Uterus (tissue), 3 donors: ENCODE measurements at regions not wholly inside any gene's neighbourhood (a gene's known extent, or its start where the extent isn't known, plus 50 kb on each side); places are given as distances from the start of the nearest gene placed in this dataset.

ENCODE experiments used
- DNase-seq, 2 donors: peaks; one replicate each; pipeline ENCODE4 v3.0.0-alpha.2; 2019 to 2020
- H3K27ac ChIP-seq, 2 donors: fragments of 200-600 bp; sonication (generic); 1 replicate in 1 of 2; 2 replicates in 1 of 2; pipeline ENCODE4 v1.5.1; 2016 to 2018
- H3K27me3 ChIP-seq, 2 donors: fragments of 200-600 bp; sonication (generic); one replicate each; pipeline ENCODE4 v1.5.1; 2018 to 2019; ENCODE audit warnings: control low read depth in 1 of 2
- H3K36me3 ChIP-seq, 2 donors: fragments of 200-600 bp; sonication (generic); one replicate each; pipeline ENCODE4 v1.5.1; 2019; ENCODE audit warnings: control low read depth in 1 of 2
- H3K4me1 ChIP-seq, 2 donors: fragments of 200-600 bp; sonication (generic); one replicate each; pipeline ENCODE4 v1.5.1; 2018 to 2019; ENCODE audit warnings: control low read depth in 1 of 2
- H3K4me3 ChIP-seq, 2 donors: fragments of 200-600 bp; sonication (generic); 1 replicate in 1 of 2; 2 replicates in 1 of 2; pipeline ENCODE4 v1.5.1; 2018 to 2019; ENCODE audit warnings: mild to moderate bottlenecking in 1 of 2
- H3K9me3 ChIP-seq, 2 donors: fragments of 200-600 bp; sonication (generic); one replicate each; pipeline ENCODE4 v1.5.1; 2019; ENCODE audit warnings: control low read depth in 1 of 2
- POLR2A ChIP-seq, 2 donors: fragments of 450-650 bp; IDR thresholded peaks; one replicate each; pipeline ENCODE4 v1.6.1; 2016; ENCODE audit warnings: antibody characterized with exemption in 2 of 2, mild to moderate bottlenecking in 1 of 2, moderate library complexity in 1 of 2
- intact Hi-C: fragments of 100-400 bp; cut with DNase I; formaldehyde crosslinking; loops from one replicate; pipeline ENCODE4 v1.15.1; 2023; ENCODE audit warnings: low total_unique reads
- TF ChIP-seq, protein P1 (sequence below), 4 experiments: fragments of 200-600 bp in 2 of 4; fragments of 450-650 bp in 2 of 4; sonication (generic) in 2 of 4; IDR thresholded peaks; one replicate each; pipeline ENCODE4 v1.5.1; 2016 to 2019; ENCODE audit warnings: antibody characterized with exemption in 4 of 4, mild to moderate bottlenecking in 2 of 4, moderate library complexity in 1 of 4
- donor health status: DM: yes; HTN: yes; CAD: no.

GRCh38 chr14:44699391-44699790 lies 192.3 kb upstream of the FSCB start:
- intact Hi-C loops, result no loop called here
- TF ChIP-seq POLR2A (IDR thresholded peaks at IDR 0.05), result no peak
- TF ChIP-seq, protein P1, sequence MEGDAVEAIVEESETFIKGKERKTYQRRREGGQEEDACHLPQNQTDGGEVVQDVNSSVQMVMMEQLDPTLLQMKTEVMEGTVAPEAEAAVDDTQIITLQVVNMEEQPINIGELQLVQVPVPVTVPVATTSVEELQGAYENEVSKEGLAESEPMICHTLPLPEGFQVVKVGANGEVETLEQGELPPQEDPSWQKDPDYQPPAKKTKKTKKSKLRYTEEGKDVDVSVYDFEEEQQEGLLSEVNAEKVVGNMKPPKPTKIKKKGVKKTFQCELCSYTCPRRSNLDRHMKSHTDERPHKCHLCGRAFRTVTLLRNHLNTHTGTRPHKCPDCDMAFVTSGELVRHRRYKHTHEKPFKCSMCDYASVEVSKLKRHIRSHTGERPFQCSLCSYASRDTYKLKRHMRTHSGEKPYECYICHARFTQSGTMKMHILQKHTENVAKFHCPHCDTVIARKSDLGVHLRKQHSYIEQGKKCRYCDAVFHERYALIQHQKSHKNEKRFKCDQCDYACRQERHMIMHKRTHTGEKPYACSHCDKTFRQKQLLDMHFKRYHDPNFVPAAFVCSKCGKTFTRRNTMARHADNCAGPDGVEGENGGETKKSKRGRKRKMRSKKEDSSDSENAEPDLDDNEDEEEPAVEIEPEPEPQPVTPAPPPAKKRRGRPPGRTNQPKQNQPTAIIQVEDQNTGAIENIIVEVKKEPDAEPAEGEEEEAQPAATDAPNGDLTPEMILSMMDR (IDR thresholded peaks at IDR 0.05), result no peak
- no peaks in the 10 kb centered on the region for H3K9me3 ChIP-seq
- H3K4me1 ChIP-seq, result no peaks in the 10 kb centered on the region
- no peak overlapping the region for H3K27ac ChIP-seq
- H3K4me3 ChIP-seq, result no peak overlapping the region
- no peaks in the 10 kb centered on the region for H3K27me3 ChIP-seq
- H3K36me3 ChIP-seq, result no peaks in the 10 kb centered on the region
- DNase-seq, result no peak

- Histone ChIP-seq H3K9me3 (no peaks in the 10 kb centered on the region), H3K27ac (no peak overlapping the region), H3K27me3 (no peaks in the 10 kb centered on the region), H3K4me1 (no peaks in the 10 kb centered on the region), H3K36me3 (no peaks in the 10 kb centered on the region), H3K4me3 (no peak overlapping the region)
- no peak for DNase-seq
- TF ChIP-seq POLR2A (IDR thresholded peaks at IDR 0.05), result no peak
- TF ChIP-seq, protein P1 (IDR thresholded peaks at IDR 0.05), result no peak
- intact Hi-C loops, result no loop called here
Observed at GRCh38 chr14:44669496-44669895, 162.4 kb upstream of the FSCB start.

GRCh38 chr14:44663136-44663535 lies 156.1 kb upstream of the FSCB start:
- Histone ChIP-seq H3K36me3 (no peaks in the 10 kb centered on the region), H3K4me1 (no peaks in the 10 kb centered on the region), H3K9me3 (no peaks in the 10 kb centered on the region), H3K27ac (no peak overlapping the region), H3K27me3 (no peaks in the 10 kb centered on the region), H3K4me3 (no peak overlapping the region)
- no peak for DNase-seq
- intact Hi-C loops, result no loop called here
- no peak for TF ChIP-seq POLR2A (IDR thresholded peaks at IDR 0.05)
- TF ChIP-seq, protein P1 (IDR thresholded peaks at IDR 0.05), result no peak

GRCh38 chr14:44662250-44662891 lies 155.3 kb upstream of the FSCB start:
- no peaks in the 10 kb centered on the region for H3K9me3 ChIP-seq
- H3K4me3 ChIP-seq, result no peak overlapping the region
- no peak overlapping the region for H3K27ac ChIP-seq
- no peak for DNase-seq
- no peaks in the 10 kb centered on the region for H3K4me1 ChIP-seq
- intact Hi-C loops, result no loop called here
- TF ChIP-seq POLR2A (IDR thresholded peaks at IDR 0.05), result no peak
- TF ChIP-seq, protein P1 (IDR thresholded peaks at IDR 0.05), result no peak
- no peaks in the 10 kb centered on the region for H3K36me3 ChIP-seq
- no peaks in the 10 kb centered on the region for H3K27me3 ChIP-seq

DNA sequence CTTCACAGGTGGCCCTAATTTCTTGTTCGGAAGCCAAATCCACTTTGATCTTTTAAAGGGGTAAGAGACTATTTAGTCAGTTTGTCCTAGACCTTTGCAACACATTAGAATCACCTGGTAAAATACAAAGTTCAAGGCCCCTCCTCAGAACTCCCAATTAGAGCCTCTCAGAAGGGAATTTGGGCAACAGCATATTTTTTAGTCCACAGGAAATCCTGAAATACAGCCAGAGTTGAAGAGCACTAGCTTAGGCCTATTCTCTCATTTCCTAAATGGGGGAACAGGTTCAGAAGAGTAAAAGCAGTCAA lies 151.3 kb upstream of the FSCB start:
- intact Hi-C loops, result no loop called here
- Histone ChIP-seq H3K27ac (no peak overlapping the region), H3K4me3 (no peak overlapping the region), H3K4me1 (no peaks in the 10 kb centered on the region), H3K9me3 (no peaks in the 10 kb centered on the region), H3K27me3 (no peaks in the 10 kb centered on the region), H3K36me3 (no peaks in the 10 kb centered on the region)
- TF ChIP-seq, protein P1 (IDR thresholded peaks at IDR 0.05), result no peak
- no peak for TF ChIP-seq POLR2A (IDR thresholded peaks at IDR 0.05)
- no peak for DNase-seq
